ENCODE measurements at regions not wholly inside any gene's neighbourhood (a gene's known extent, or its start where the extent isn't known, plus 50 kb on each side); places are given as distances from the start of the nearest gene placed in this dataset.
"Not testable (repeated sequence)": the region's sequence is repeated elsewhere in the genome, so short reads cannot be mapped to it uniquely, and the experiment has no call there.

GRCh38 chr7:150069555-150070313 is 196.0 kb downstream of the ATP6V0E2 start:
- CTCF ChIA-PET; ATAC-seq; H3K4me1 ChIP-seq (ENCODE audit: control insufficient read depth, insufficient read depth, low read length); POLR2A ChIA-PET; H3K4me3 ChIP-seq (ENCODE audit: low read depth in 2 of 2, low read length in 2 of 2); H3K9me3 ChIP-seq (ENCODE audit: control insufficient read depth, insufficient read depth, low read depth, low read length); H3K27me3 ChIP-seq (ENCODE audit: control insufficient read depth, insufficient read depth, low read length); H3K27ac ChIP-seq (ENCODE audit: low read length); intact Hi-C loops (cut with micrococcal nuclease; ENCODE audit: unreplicated experiment); BruUV-seq (replicated peaks); in situ Hi-C loops (cut with HindIII; ENCODE audit: low pct_unique_long_range_greater_than_20kb, low sequenced_read_pairs); H3K36me3 ChIP-seq (ENCODE audit: control insufficient read depth, insufficient read depth, low read length); DNase-seq (ENCODE audit: low read depth, low spot score): not testable (repeated sequence)

GRCh38 chr7:150077543-150077942 is 203.8 kb downstream of the ATP6V0E2 start:
- BruUV-seq (replicated peaks); H3K27me3 ChIP-seq (ENCODE audit: control insufficient read depth, insufficient read depth, low read length); H3K4me3 ChIP-seq (ENCODE audit: low read depth in 2 of 2, low read length in 2 of 2); intact Hi-C loops (cut with micrococcal nuclease; ENCODE audit: unreplicated experiment); POLR2A ChIA-PET; H3K9me3 ChIP-seq (ENCODE audit: control insufficient read depth, insufficient read depth, low read depth, low read length); H3K4me1 ChIP-seq (ENCODE audit: control insufficient read depth, insufficient read depth, low read length); ATAC-seq; in situ Hi-C loops (cut with HindIII; ENCODE audit: low pct_unique_long_range_greater_than_20kb, low sequenced_read_pairs); DNase-seq (ENCODE audit: low read depth, low spot score); H3K27ac ChIP-seq (ENCODE audit: low read length); CTCF ChIA-PET; H3K36me3 ChIP-seq (ENCODE audit: control insufficient read depth, insufficient read depth, low read length): not testable (repeated sequence)

- BruUV-seq (replicated peaks); CTCF ChIA-PET: not testable (repeated sequence)
Observed at GRCh38 chr7:150081865-150082264, 208.1 kb downstream of the ATP6V0E2 start.

GRCh38 chr7:150084724-150085123 is 211.0 kb downstream of the ATP6V0E2 start:
- ATAC-seq; H3K27me3 ChIP-seq (ENCODE audit: control insufficient read depth, insufficient read depth, low read length); H3K36me3 ChIP-seq (ENCODE audit: control insufficient read depth, insufficient read depth, low read length); in situ Hi-C loops (cut with HindIII; ENCODE audit: low pct_unique_long_range_greater_than_20kb, low sequenced_read_pairs); intact Hi-C loops (cut with micrococcal nuclease; ENCODE audit: unreplicated experiment); H3K27ac ChIP-seq (ENCODE audit: low read length); POLR2A ChIA-PET; DNase-seq (ENCODE audit: low read depth, low spot score); BruUV-seq (replicated peaks); H3K9me3 ChIP-seq (ENCODE audit: control insufficient read depth, insufficient read depth, low read depth, low read length); CTCF ChIA-PET; H3K4me3 ChIP-seq (ENCODE audit: low read depth in 2 of 2, low read length in 2 of 2); H3K4me1 ChIP-seq (ENCODE audit: control insufficient read depth, insufficient read depth, low read length): not testable (repeated sequence)

More at GRCh38 chr7:150081865-150082264, 208.1 kb downstream of the ATP6V0E2 start:
- intact Hi-C loops (cut with micrococcal nuclease; ENCODE audit: unreplicated experiment); H3K9me3 ChIP-seq (ENCODE audit: control insufficient read depth, insufficient read depth, low read depth, low read length); DNase-seq (ENCODE audit: low read depth, low spot score); H3K27me3 ChIP-seq (ENCODE audit: control insufficient read depth, insufficient read depth, low read length); H3K27ac ChIP-seq (ENCODE audit: low read length); in situ Hi-C loops (cut with HindIII; ENCODE audit: low pct_unique_long_range_greater_than_20kb, low sequenced_read_pairs); H3K4me3 ChIP-seq (ENCODE audit: low read depth in 2 of 2, low read length in 2 of 2); ATAC-seq; H3K36me3 ChIP-seq (ENCODE audit: control insufficient read depth, insufficient read depth, low read length); POLR2A ChIA-PET; H3K4me1 ChIP-seq (ENCODE audit: control insufficient read depth, insufficient read depth, low read length): not testable (repeated sequence)

- CTCF ChIA-PET; H3K4me1 ChIP-seq (ENCODE audit: control insufficient read depth, insufficient read depth, low read length); POLR2A ChIA-PET; DNase-seq (ENCODE audit: low read depth, low spot score); intact Hi-C loops (cut with micrococcal nuclease; ENCODE audit: unreplicated experiment); H3K9me3 ChIP-seq (ENCODE audit: control insufficient read depth, insufficient read depth, low read depth, low read length); BruUV-seq (replicated peaks); ATAC-seq; H3K4me3 ChIP-seq (ENCODE audit: low read depth in 2 of 2, low read length in 2 of 2); H3K27me3 ChIP-seq (ENCODE audit: control insufficient read depth, insufficient read depth, low read length); H3K27ac ChIP-seq (ENCODE audit: low read length); in situ Hi-C loops (cut with HindIII; ENCODE audit: low pct_unique_long_range_greater_than_20kb, low sequenced_read_pairs); H3K36me3 ChIP-seq (ENCODE audit: control insufficient read depth, insufficient read depth, low read length): not testable (repeated sequence)
Observed at GRCh38 chr7:150087478-150087877, 213.7 kb downstream of the ATP6V0E2 start.

GRCh38 chr7:150089139-150089538 is 215.4 kb downstream of the ATP6V0E2 start:
- H3K4me3 ChIP-seq (ENCODE audit: low read depth in 2 of 2, low read length in 2 of 2); DNase-seq (ENCODE audit: low read depth, low spot score); intact Hi-C loops (cut with micrococcal nuclease; ENCODE audit: unreplicated experiment); H3K27me3 ChIP-seq (ENCODE audit: control insufficient read depth, insufficient read depth, low read length); H3K36me3 ChIP-seq (ENCODE audit: control insufficient read depth, insufficient read depth, low read length); ATAC-seq; H3K4me1 ChIP-seq (ENCODE audit: control insufficient read depth, insufficient read depth, low read length); CTCF ChIA-PET; H3K27ac ChIP-seq (ENCODE audit: low read length); BruUV-seq (replicated peaks); POLR2A ChIA-PET; H3K9me3 ChIP-seq (ENCODE audit: control insufficient read depth, insufficient read depth, low read depth, low read length); in situ Hi-C loops (cut with HindIII; ENCODE audit: low pct_unique_long_range_greater_than_20kb, low sequenced_read_pairs): not testable (repeated sequence)

- BruUV-seq (replicated peaks); H3K27me3 ChIP-seq (ENCODE audit: control insufficient read depth, insufficient read depth, low read length); CTCF ChIA-PET; in situ Hi-C loops (cut with HindIII; ENCODE audit: low pct_unique_long_range_greater_than_20kb, low sequenced_read_pairs); ATAC-seq; intact Hi-C loops (cut with micrococcal nuclease; ENCODE audit: unreplicated experiment); DNase-seq (ENCODE audit: low read depth, low spot score); POLR2A ChIA-PET; H3K4me3 ChIP-seq (ENCODE audit: low read depth in 2 of 2, low read length in 2 of 2); H3K27ac ChIP-seq (ENCODE audit: low read length); H3K36me3 ChIP-seq (ENCODE audit: control insufficient read depth, insufficient read depth, low read length); H3K4me1 ChIP-seq (ENCODE audit: control insufficient read depth, insufficient read depth, low read length); H3K9me3 ChIP-seq (ENCODE audit: control insufficient read depth, insufficient read depth, low read depth, low read length): not testable (repeated sequence)
Observed at GRCh38 chr7:150090776-150091175, 217.0 kb downstream of the ATP6V0E2 start.

Data from Panc1 (cell line).